ENCODE measurements at regions not wholly inside any gene's neighbourhood (a gene's known extent, or its start where the extent isn't known, plus 50 kb on each side); places are given as distances from the start of the nearest gene placed in this dataset.

- no peak overlapping the region for H3K4me2 ChIP-seq (ENCODE audit: low read length)
Observed at GRCh38 chr4:75248770-75249407, 265.3 kb downstream of the RCHY1 start.

GRCh38 chr4:75244325-75244724, 269.9 kb downstream of the RCHY1 start:
- Histone ChIP-seq H3K4me1 (ENCODE audit: insufficient read depth, low read length, severe bottlenecking) (no peaks in the 10 kb centered on the region), H3K27ac (ENCODE audit: low read depth, low read length, poor library complexity, severe bottlenecking) (no peak overlapping the region), H3K36me3 (ENCODE audit: insufficient read depth, low read length) (no peaks in the 10 kb centered on the region; the same call in 1 of the 2 replicates), H3K4me2 (ENCODE audit: low read length) (no peak overlapping the region), H3K79me2 (ENCODE audit: insufficient read depth, low read length) (no peaks in the 10 kb centered on the region), H2AFZ (ENCODE audit: low read length) (no peak overlapping the region), H4K20me1 (ENCODE audit: insufficient read depth, low read length) (no peaks in the 10 kb centered on the region), H3K27me3 (ENCODE audit: insufficient read depth, low read length) (no peaks in the 10 kb centered on the region), H3F3A (ENCODE audit: insufficient read depth, low read length) (no peaks in the 10 kb centered on the region), H3K9me2 (ENCODE audit: low read depth, low read length) (no peaks in the 10 kb centered on the region), H3K4me3 (ENCODE audit: low read depth, low read length, poor library complexity, severe bottlenecking) (no peak overlapping the region), H3K9me3 (ENCODE audit: low read length) (no peaks in the 10 kb centered on the region), H3K9ac (ENCODE audit: low read length) (no peak overlapping the region)
- no peak for TF ChIP-seq EZH2 (IDR thresholded peaks at IDR 0.05; ENCODE audit: borderline replicate concordance, low read length)
- no peak for TF ChIP-seq CTCF (IDR thresholded peaks at IDR 0.05; ENCODE audit: low read length)

More at GRCh38 chr4:75248770-75249407, 265.3 kb downstream of the RCHY1 start:
- TF ChIP-seq EZH2 (IDR thresholded peaks at IDR 0.05; ENCODE audit: borderline replicate concordance, low read length) (no peak), CTCF (IDR thresholded peaks at IDR 0.05; ENCODE audit: low read length) (no peak)
- Histone ChIP-seq H3K27me3 (ENCODE audit: insufficient read depth, low read length) (no peaks in the 10 kb centered on the region), H3K27ac (ENCODE audit: low read depth, low read length, poor library complexity, severe bottlenecking) (no peak overlapping the region), H3K36me3 (ENCODE audit: insufficient read depth, low read length) (no peaks in the 10 kb centered on the region; the same call in 1 of the 2 replicates), H3K9me2 (ENCODE audit: low read depth, low read length) (no peaks in the 10 kb centered on the region), H2AFZ (ENCODE audit: low read length) (no peak overlapping the region), H3K9ac (ENCODE audit: low read length) (no peak overlapping the region), H3F3A (ENCODE audit: insufficient read depth, low read length) (no peaks in the 10 kb centered on the region), H3K4me1 (ENCODE audit: insufficient read depth, low read length, severe bottlenecking) (peaks cover 11% of the 10 kb centered on the region), H3K4me3 (ENCODE audit: low read depth, low read length, poor library complexity, severe bottlenecking) (no peak overlapping the region), H4K20me1 (ENCODE audit: insufficient read depth, low read length) (no peaks in the 10 kb centered on the region), H3K79me2 (ENCODE audit: insufficient read depth, low read length) (no peaks in the 10 kb centered on the region), H3K9me3 (ENCODE audit: low read length) (no peaks in the 10 kb centered on the region)

GRCh38 chr4:75243570-75243969, 270.6 kb downstream of the RCHY1 start:
- no peak overlapping the region for H3K27ac ChIP-seq (ENCODE audit: low read depth, low read length, poor library complexity, severe bottlenecking)
- TF ChIP-seq EZH2 (IDR thresholded peaks at IDR 0.05; ENCODE audit: borderline replicate concordance, low read length) (no peak), CTCF (IDR thresholded peaks at IDR 0.05; ENCODE audit: low read length) (no peak)
- H2AFZ ChIP-seq (ENCODE audit: low read length) = no peak overlapping the region
- H3K9me3 ChIP-seq (ENCODE audit: low read length) = no peaks in the 10 kb centered on the region
- no peak overlapping the region for H3K9ac ChIP-seq (ENCODE audit: low read length)
- H3K4me1 ChIP-seq (ENCODE audit: insufficient read depth, low read length, severe bottlenecking) = no peaks in the 10 kb centered on the region
- H4K20me1 ChIP-seq (ENCODE audit: insufficient read depth, low read length) = no peaks in the 10 kb centered on the region
- no peaks in the 10 kb centered on the region for H3K27me3 ChIP-seq (ENCODE audit: insufficient read depth, low read length)
- no peaks in the 10 kb centered on the region for H3F3A ChIP-seq (ENCODE audit: insufficient read depth, low read length)
- H3K4me2 ChIP-seq (ENCODE audit: low read length) = no peak overlapping the region
- H3K79me2 ChIP-seq (ENCODE audit: insufficient read depth, low read length) = no peaks in the 10 kb centered on the region
- H3K4me3 ChIP-seq (ENCODE audit: low read depth, low read length, poor library complexity, severe bottlenecking) = no peak overlapping the region
- no peaks in the 10 kb centered on the region; the same call in 1 of the 2 replicates for H3K36me3 ChIP-seq (ENCODE audit: insufficient read depth, low read length)
- H3K9me2 ChIP-seq (ENCODE audit: low read depth, low read length) = no peaks in the 10 kb centered on the region
